ENCODE measurements at regions not wholly inside any gene's neighbourhood (a gene's known extent, or its start where the extent isn't known, plus 50 kb on each side); places are given as distances from the start of the nearest gene placed in this dataset.

DNA sequence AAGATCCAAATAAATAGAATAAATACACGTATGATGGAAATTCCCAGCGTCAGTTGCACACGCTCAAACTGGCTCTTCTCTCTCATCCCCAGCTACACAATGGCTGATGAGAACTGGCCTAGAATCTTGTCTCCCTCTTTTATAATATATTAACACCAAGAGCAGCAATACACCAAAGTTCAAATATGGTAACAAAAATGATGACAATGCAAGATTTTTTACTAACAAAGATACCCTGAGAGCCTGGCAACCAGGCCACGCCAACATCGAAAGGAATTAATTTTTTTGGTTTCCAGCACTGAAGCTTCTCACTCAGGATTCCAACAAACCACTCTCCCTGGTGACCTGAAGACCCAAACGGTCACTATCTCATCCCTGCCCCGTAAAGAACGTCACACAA lies 302.7 kb upstream of the ID2 start:
- TF ChIP-seq CBX3 (IDR thresholded peaks at IDR 0.05; ENCODE audit: borderline replicate concordance in 1 of 2, low read length in 2 of 2) (no peak), NELFE (IDR thresholded peaks at IDR 0.05; ENCODE audit: insufficient read depth, insufficient read length) (no peak), STAT5B (CRISPR knock-in tag; IDR thresholded peaks at IDR 0.05) (no peak), POLR2AphosphoS5 (IDR thresholded peaks at IDR 0.05; ENCODE audit: control insufficient read depth, insufficient read depth, low read depth, low read length) (no peak), ERF (CRISPR knock-in tag; IDR thresholded peaks at IDR 0.05) (no peak), RNF2 (IDR thresholded peaks at IDR 0.05) (no peak), CREB3L1 (IDR thresholded peaks at IDR 0.05; ENCODE audit: borderline replicate concordance, low read depth) (no peak), MTA1 (IDR thresholded peaks at IDR 0.05; ENCODE audit: borderline replicate concordance) (no peak), XRCC5 (IDR thresholded peaks at IDR 0.05; ENCODE audit: low read depth, low read length) (no peak)

Data from K562 (cell line).